22Rv1 (cell line): ENCODE measurements at regions not wholly inside any gene's neighbourhood (a gene's known extent, or its start where the extent isn't known, plus 50 kb on each side); places are given as distances from the start of the nearest gene placed in this dataset.

ENCODE experiments used
- H3K27ac ChIP-seq: fragments of 450-650 bp; 2 replicates; pipeline ENCODE4 v1.5.1; 2017
- CTCF ChIP-seq: fragments of 450-650 bp; IDR thresholded peaks from 2 replicates; pipeline ENCODE4 v1.5.1; 2017; ENCODE audit warnings: mild to moderate bottlenecking
- ZFX ChIP-seq: fragments of 450-650 bp; IDR thresholded peaks from 2 replicates; pipeline ENCODE4 v1.6.1; 2017; ENCODE audit warnings: antibody characterized with exemption, borderline replicate concordance

- no peak overlapping the region for H3K27ac ChIP-seq
- TF ChIP-seq ZFX, result no peak
- TF ChIP-seq CTCF, result no peak
Measured at GRCh38 chr6:21802175-21802822, 208.7 kb downstream of the SOX4 start.

- no peak overlapping the region for H3K27ac ChIP-seq
- TF ChIP-seq CTCF (no peak), ZFX (no peak)
Measured at GRCh38 chr6:21804941-21805610, 211.5 kb downstream of the SOX4 start.

- TF ChIP-seq CTCF, result no peak
- TF ChIP-seq ZFX, result no peak
- H3K27ac ChIP-seq, result no peak overlapping the region
Measured at GRCh38 chr6:21807299-21808044, 213.9 kb downstream of the SOX4 start.

- H3K27ac ChIP-seq, result no peak overlapping the region
- TF ChIP-seq ZFX (no peak), CTCF (no peak)
Measured at GRCh38 chr6:21808045-21808470, 214.5 kb downstream of the SOX4 start.

- H3K27ac ChIP-seq, result no peak overlapping the region
- TF ChIP-seq ZFX (no peak), CTCF (no peak)
Measured at GRCh38 chr6:21808551-21809242, 215.1 kb downstream of the SOX4 start.

GRCh38 chr6:21811484-21811883, 217.9 kb downstream of the SOX4 start:
- no peak overlapping the region for H3K27ac ChIP-seq
- TF ChIP-seq CTCF (no peak), ZFX (no peak)
